ENCODE measurements at regions not wholly inside any gene's neighbourhood (a gene's known extent, or its start where the extent isn't known, plus 50 kb on each side); places are given as distances from the start of the nearest gene placed in this dataset.

- no peaks in the 10 kb centered on the region for H3K27me3 ChIP-seq
- no peak for DNase-seq (ENCODE audit: extremely low spot score)
- H3K4me1 ChIP-seq = peaks cover 0 to 4% (median 0%) of the 10 kb centered on the region in 4 donors
- TF ChIP-seq EP300 (IDR thresholded peaks at IDR 0.05) = no peak
- no peak for TF ChIP-seq CTCF (IDR thresholded peaks at IDR 0.05)
- TF ChIP-seq POLR2AphosphoS5 (IDR thresholded peaks at IDR 0.05) = no peak
- TF ChIP-seq POLR2A (IDR thresholded peaks at IDR 0.05; ENCODE audit: low read depth) = no peak
- H3K9me3 ChIP-seq = no peaks in the 10 kb centered on the region
- H3K4me3 ChIP-seq = no peak overlapping the region
- 73% methylated on average over 6 of the region's 6 CpGs for WGBS
- no peaks in the 10 kb centered on the region for H3K36me3 ChIP-seq
- H3K27ac ChIP-seq (replicated peaks in 1 of 4) = no peak overlapping the region
- intact Hi-C loops (cut with DNase I) = no loop called here
Measured at GRCh38 chr7:136130511-136131303, 153.5 kb upstream of the MTPN start.

DNA sequence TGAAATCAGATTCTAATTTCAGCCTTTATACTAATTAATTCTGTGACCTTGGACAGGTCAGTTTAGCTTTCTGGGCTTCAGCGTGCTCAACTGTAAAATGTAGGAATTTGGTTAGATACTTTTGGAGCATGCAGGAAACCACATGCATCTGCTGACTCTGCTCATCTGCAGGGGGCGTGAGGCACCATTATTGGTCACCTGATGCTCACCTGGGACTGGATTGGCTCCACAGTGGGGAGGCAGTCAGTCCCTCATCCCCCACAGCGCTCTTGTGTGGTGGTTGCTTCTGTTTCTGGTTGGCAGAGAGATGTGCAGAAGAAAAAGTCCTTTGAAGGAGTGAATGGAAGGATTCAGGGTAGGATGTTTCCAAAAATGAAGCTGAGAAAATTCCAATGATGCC, 150.9 kb upstream of the MTPN start:
- H3K4me1 ChIP-seq = no peaks in the 10 kb centered on the region
- intact Hi-C loops (cut with DNase I) = no loop called here
- H3K27ac ChIP-seq (replicated peaks in 1 of 4) = no peak overlapping the region
- H3K9me3 ChIP-seq = no peaks in the 10 kb centered on the region
- WGBS = 77% methylated on average over 3 of the region's 3 CpGs
- H3K27me3 ChIP-seq = no peaks in the 10 kb centered on the region
- TF ChIP-seq CTCF (IDR thresholded peaks at IDR 0.05) (no peak), EP300 (IDR thresholded peaks at IDR 0.05) (no peak), POLR2A (IDR thresholded peaks at IDR 0.05; ENCODE audit: low read depth) (no peak), POLR2AphosphoS5 (IDR thresholded peaks at IDR 0.05) (no peak)
- no peaks in the 10 kb centered on the region for H3K36me3 ChIP-seq
- DNase-seq (ENCODE audit: extremely low spot score) = no peak
- no peak overlapping the region for H3K4me3 ChIP-seq

- intact Hi-C loops (cut with DNase I) = no loop called here
- 87% methylated on average over 3 of the region's 3 CpGs for WGBS
- no peak for TF ChIP-seq POLR2A (IDR thresholded peaks at IDR 0.05; ENCODE audit: low read depth)
- no peak for TF ChIP-seq CTCF (IDR thresholded peaks at IDR 0.05)
- TF ChIP-seq POLR2AphosphoS5 (IDR thresholded peaks at IDR 0.05) = no peak
Measured at GRCh38 chr7:136123352-136123751, 146.2 kb upstream of the MTPN start.

DNA sequence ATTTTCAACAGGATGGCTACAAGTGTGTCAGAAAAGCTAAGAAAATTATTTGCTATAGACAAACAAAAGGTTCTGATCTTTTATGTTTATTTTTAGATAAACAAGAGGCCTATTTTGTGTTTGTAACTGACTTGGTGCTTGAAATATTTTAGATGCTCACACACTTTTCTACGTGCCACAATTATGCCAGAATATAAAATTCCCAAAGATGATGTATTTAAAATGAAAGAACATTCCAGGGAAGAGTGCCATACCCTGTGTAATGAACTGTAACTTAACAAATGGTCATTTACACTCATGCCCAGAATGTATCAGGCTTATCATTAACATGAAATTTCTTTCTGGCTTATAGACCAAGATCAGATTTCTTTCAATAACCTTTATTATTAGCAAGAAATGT, 144.9 kb upstream of the MTPN start:
- TF ChIP-seq POLR2A (IDR thresholded peaks at IDR 0.05; ENCODE audit: low read depth) (no peak), EP300 (IDR thresholded peaks at IDR 0.05) (no peak), CTCF (IDR thresholded peaks at IDR 0.05) (no peak), POLR2AphosphoS5 (IDR thresholded peaks at IDR 0.05) (no peak)
- Histone ChIP-seq H3K27ac (replicated peaks in 1 of 4) (no peak overlapping the region), H3K27me3 (no peaks in the 10 kb centered on the region), H3K4me3 (no peak overlapping the region), H3K9me3 (no peaks in the 10 kb centered on the region), H3K4me1 (peaks cover 0 to 15% (median 7%) of the 10 kb centered on the region in 4 donors), H3K36me3 (no peaks in the 10 kb centered on the region)
- 19% methylated on average over 1 of the region's 1 CpG for WGBS
- intact Hi-C loops (cut with DNase I) = no loop called here
- no peak for DNase-seq (ENCODE audit: extremely low spot score)

More at GRCh38 chr7:136123352-136123751, 146.2 kb upstream of the MTPN start:
- Histone ChIP-seq H3K36me3 (no peaks in the 10 kb centered on the region), H3K27me3 (no peaks in the 10 kb centered on the region), H3K27ac (replicated peaks in 1 of 4) (no peak overlapping the region), H3K9me3 (no peaks in the 10 kb centered on the region), H3K4me1 (peaks cover 0 to 15% (median 7%) of the 10 kb centered on the region in 4 donors), H3K4me3 (no peak overlapping the region)
- DNase-seq (ENCODE audit: extremely low spot score) = no peak

- Histone ChIP-seq H3K27ac (replicated peaks in 1 of 4) (no peak overlapping the region), H3K9me3 (no peaks in the 10 kb centered on the region), H3K4me3 (no peak overlapping the region), H3K4me1 (peaks cover 0 to 12% (median 7%) of the 10 kb centered on the region in 4 donors), H3K36me3 (no peaks in the 10 kb centered on the region), H3K27me3 (no peaks in the 10 kb centered on the region)
- intact Hi-C loops (cut with DNase I) = no loop called here
- DNase-seq (ENCODE audit: extremely low spot score) = no peak
- WGBS = 78% methylated on average over 7 of the region's 7 CpGs
- TF ChIP-seq EP300 (IDR thresholded peaks at IDR 0.05) = no peak
- TF ChIP-seq POLR2A (IDR thresholded peaks at IDR 0.05; ENCODE audit: low read depth) = no peak
- no peak for TF ChIP-seq POLR2AphosphoS5 (IDR thresholded peaks at IDR 0.05)
- TF ChIP-seq CTCF (IDR thresholded peaks at IDR 0.05) = no peak
Measured at GRCh38 chr7:136117539-136117938, 140.4 kb upstream of the MTPN start.
